WTC11 (cell line): ENCODE measurements at regions not wholly inside any gene's neighbourhood (a gene's known extent, or its start where the extent isn't known, plus 50 kb on each side); places are given as distances from the start of the nearest gene placed in this dataset.

Experiments used
- ATAC-seq: fragments of 200-7000 bp; cut with Tn5 transposase; 2 replicates; pipeline ENCODE4 v1.10.0; 2021; ENCODE audit warnings: mild to moderate bottlenecking, moderate library complexity
- CTCF ChIA-PET: fragments of 300-600 bp; sonication (Branson Sonifier 250); formaldehyde crosslinking; loops from one replicate; lab custom pipeline; 2021; ENCODE audit warnings: antibody characterized with exemption; lab: Charles Lee
- POLR2A ChIA-PET: fragments of 350-600 bp; sonication (Branson Sonifier 250); formaldehyde crosslinking; loops from one replicate; lab custom pipeline; 2021; ENCODE audit warnings: antibody characterized with exemption; lab: Charles Lee
- DNase-seq: peaks from one replicate; pipeline ENCODE4 v3.0.0; 2021; ENCODE audit warnings: low spot score
- H3K27ac Mint-ChIP-seq: 2 replicates; pipeline ENCODE4 v1.8.0; 2021; ENCODE audit warnings: mixed read lengths
- H3K27me3 Mint-ChIP-seq: 2 replicates; pipeline ENCODE4 v1.8.0; 2021; ENCODE audit warnings: low read depth, mild to moderate bottlenecking, moderate library complexity, mixed read lengths
- H3K36me3 Mint-ChIP-seq: 2 replicates; pipeline ENCODE4 v1.8.0; 2021; ENCODE audit warnings: mixed read lengths
- H3K4me1 Mint-ChIP-seq: 2 replicates; pipeline ENCODE4 v1.8.0; 2022; ENCODE audit warnings: mixed read lengths
- H3K4me3 Mint-ChIP-seq: 2 replicates; pipeline ENCODE4 v1.8.0; 2021; ENCODE audit warnings: mild to moderate bottlenecking, moderate library complexity, mixed read lengths
- H3K9me3 Mint-ChIP-seq: 2 replicates; pipeline ENCODE4 v1.8.0; 2021; ENCODE audit warnings: mixed read lengths
- CTCF ChIP-seq: fragments of 200-600 bp; IDR thresholded peaks from 2 replicates; pipeline ENCODE4 v1.8.0; 2022; ENCODE audit warnings: antibody characterized with exemption
- ELF4 ChIP-seq: sonication (generic); formaldehyde crosslinking; IDR thresholded peaks from 2 replicates; pipeline ENCODE4 v1.8.1; 2022; ENCODE audit warnings: low read depth, mild to moderate bottlenecking, moderate library complexity, missing genetic modification reagents
- FOXP1 ChIP-seq: sonication (generic); formaldehyde crosslinking; IDR thresholded peaks from 2 replicates; pipeline ENCODE4 v1.8.0; 2022; ENCODE audit warnings: missing genetic modification reagents, mild to moderate bottlenecking, moderate library complexity, borderline replicate concordance
- IRF2 ChIP-seq: sonication (generic); formaldehyde crosslinking; IDR thresholded peaks from 2 replicates; pipeline ENCODE4 v1.8.0; 2022; ENCODE audit warnings: low read depth, missing genetic modification reagents, borderline replicate concordance
- JUN ChIP-seq: sonication (generic); formaldehyde crosslinking; IDR thresholded peaks from 2 replicates; pipeline ENCODE4 v1.8.0; 2023; ENCODE audit warnings: mild to moderate bottlenecking, missing genetic modification reagents
- NFYB ChIP-seq: sonication (generic); formaldehyde crosslinking; conservative IDR thresholded peaks from 2 replicates; pipeline ENCODE4 v1.8.0; 2022; ENCODE audit warnings: low read depth, missing genetic modification reagents
- NR1H2 ChIP-seq: sonication (generic); formaldehyde crosslinking; IDR thresholded peaks from 2 replicates; pipeline ENCODE4 v1.9.0; 2021; ENCODE audit warnings: mild to moderate bottlenecking, moderate library complexity, missing genetic modification reagents
- NR3C1 ChIP-seq: sonication (generic); formaldehyde crosslinking; conservative IDR thresholded peaks from 2 replicates; pipeline ENCODE4 v1.8.1; 2023; ENCODE audit warnings: low read depth, mild to moderate bottlenecking, missing genetic modification reagents
- PREB ChIP-seq: sonication (generic); formaldehyde crosslinking; IDR thresholded peaks from 2 replicates; pipeline ENCODE4 v1.8.1; 2022; ENCODE audit warnings: mild to moderate bottlenecking, missing genetic modification reagents, moderate library complexity, borderline replicate concordance
- SMAD4 ChIP-seq: sonication (generic); formaldehyde crosslinking; IDR thresholded peaks from 2 replicates; pipeline ENCODE4 v1.8.0; 2022; ENCODE audit warnings: mild to moderate bottlenecking, missing genetic modification reagents
- USF1 ChIP-seq: sonication (generic); formaldehyde crosslinking; IDR thresholded peaks from 2 replicates; pipeline ENCODE4 v1.8.0; 2022; ENCODE audit warnings: mild to moderate bottlenecking, missing genetic modification reagents
- ZNF121 ChIP-seq: sonication (generic); formaldehyde crosslinking; IDR thresholded peaks from 2 replicates; pipeline ENCODE4 v1.8.0; 2023; ENCODE audit warnings: missing genetic modification reagents
- ZNF138 ChIP-seq: sonication (generic); formaldehyde crosslinking; conservative IDR thresholded peaks from 2 replicates; pipeline ENCODE4 v1.8.1; 2022; ENCODE audit warnings: mild to moderate bottlenecking, moderate library complexity, missing genetic modification reagents
- ZNF671 ChIP-seq: fragments of 250-450 bp; sonication (Bioruptor Pico); IDR thresholded peaks from 2 replicates; pipeline ENCODE4 v1.8.0; 2021; ENCODE audit warnings: mild to moderate bottlenecking
- ZSCAN18 ChIP-seq: fragments of 250-450 bp; sonication (Bioruptor Pico); IDR thresholded peaks from 2 replicates; pipeline ENCODE4 v2.1.2; 2022; ENCODE audit warnings: mild to moderate bottlenecking, moderate library complexity
- TF ChIP-seq, protein P1 (sequence below): sonication (generic); formaldehyde crosslinking; conservative IDR thresholded peaks from 2 replicates; pipeline ENCODE4 v1.8.1; 2022; ENCODE audit warnings: mild to moderate bottlenecking, missing genetic modification reagents
- TF ChIP-seq, protein P2 (sequence below): sonication (generic); formaldehyde crosslinking; IDR thresholded peaks from 2 replicates; pipeline ENCODE4 v1.8.0; 2022; ENCODE audit warnings: missing genetic modification reagents
- TF ChIP-seq, protein P3 (sequence below): fragments of 250-450 bp; sonication (Bioruptor Pico); IDR thresholded peaks from 2 replicates; pipeline ENCODE4 v1.8.0; 2021; ENCODE audit warnings: mild to moderate bottlenecking

DNA sequence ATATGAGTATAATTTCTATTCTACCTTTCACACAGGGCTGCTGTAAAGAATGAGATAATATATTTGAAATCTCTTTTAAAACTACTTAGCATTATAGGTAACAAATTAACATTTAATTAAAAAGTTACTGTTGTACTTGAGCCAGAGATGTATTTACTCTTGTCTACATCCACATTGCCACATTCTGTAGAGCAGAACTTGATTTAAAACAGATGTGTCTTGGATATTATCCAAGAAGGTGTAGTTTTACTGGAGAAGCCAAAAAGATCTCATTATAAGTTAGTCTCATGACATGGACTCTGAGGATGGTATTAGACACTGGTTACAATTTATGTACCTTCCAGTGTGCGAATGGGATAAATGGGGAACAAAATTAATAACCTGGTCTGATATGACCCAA, 293.1 kb upstream of the CCNH start:
- POLR2A ChIA-PET = no interaction called here
- TF ChIP-seq SMAD4 (CRISPR knock-in tag) (no peak), NFYB (CRISPR knock-in tag) (no peak), IRF2 (CRISPR knock-in tag) (no peak), ZNF138 (no peak), FOXP1 (CRISPR knock-in tag) (no peak), JUN (CRISPR knock-in tag) (no peak), NR1H2 (CRISPR knock-in tag) (no peak), CTCF (no peak), ELF4 (CRISPR knock-in tag) (no peak), ZNF671 (no peak), NR3C1 (no peak)
- TF ChIP-seq, protein P1, sequence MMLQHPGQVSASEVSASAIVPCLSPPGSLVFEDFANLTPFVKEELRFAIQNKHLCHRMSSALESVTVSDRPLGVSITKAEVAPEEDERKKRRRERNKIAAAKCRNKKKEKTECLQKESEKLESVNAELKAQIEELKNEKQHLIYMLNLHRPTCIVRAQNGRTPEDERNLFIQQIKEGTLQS (CRISPR knock-in tag) = no peak
- TF ChIP-seq, protein P2, sequence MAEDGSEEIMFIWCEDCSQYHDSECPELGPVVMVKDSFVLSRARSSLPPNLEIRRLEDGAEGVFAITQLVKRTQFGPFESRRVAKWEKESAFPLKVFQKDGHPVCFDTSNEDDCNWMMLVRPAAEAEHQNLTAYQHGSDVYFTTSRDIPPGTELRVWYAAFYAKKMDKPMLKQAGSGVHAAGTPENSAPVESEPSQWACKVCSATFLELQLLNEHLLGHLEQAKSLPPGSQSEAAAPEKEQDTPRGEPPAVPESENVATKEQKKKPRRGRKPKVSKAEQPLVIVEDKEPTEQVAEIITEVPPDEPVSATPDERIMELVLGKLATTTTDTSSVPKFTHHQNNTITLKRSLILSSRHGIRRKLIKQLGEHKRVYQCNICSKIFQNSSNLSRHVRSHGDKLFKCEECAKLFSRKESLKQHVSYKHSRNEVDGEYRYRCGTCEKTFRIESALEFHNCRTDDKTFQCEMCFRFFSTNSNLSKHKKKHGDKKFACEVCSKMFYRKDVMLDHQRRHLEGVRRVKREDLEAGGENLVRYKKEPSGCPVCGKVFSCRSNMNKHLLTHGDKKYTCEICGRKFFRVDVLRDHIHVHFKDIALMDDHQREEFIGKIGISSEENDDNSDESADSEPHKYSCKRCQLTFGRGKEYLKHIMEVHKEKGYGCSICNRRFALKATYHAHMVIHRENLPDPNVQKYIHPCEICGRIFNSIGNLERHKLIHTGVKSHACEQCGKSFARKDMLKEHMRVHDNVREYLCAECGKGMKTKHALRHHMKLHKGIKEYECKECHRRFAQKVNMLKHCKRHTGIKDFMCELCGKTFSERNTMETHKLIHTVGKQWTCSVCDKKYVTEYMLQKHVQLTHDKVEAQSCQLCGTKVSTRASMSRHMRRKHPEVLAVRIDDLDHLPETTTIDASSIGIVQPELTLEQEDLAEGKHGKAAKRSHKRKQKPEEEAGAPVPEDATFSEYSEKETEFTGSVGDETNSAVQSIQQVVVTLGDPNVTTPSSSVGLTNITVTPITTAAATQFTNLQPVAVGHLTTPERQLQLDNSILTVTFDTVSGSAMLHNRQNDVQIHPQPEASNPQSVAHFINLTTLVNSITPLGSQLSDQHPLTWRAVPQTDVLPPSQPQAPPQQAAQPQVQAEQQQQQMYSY (CRISPR knock-in tag) = no peak
- TF ChIP-seq, protein P3, sequence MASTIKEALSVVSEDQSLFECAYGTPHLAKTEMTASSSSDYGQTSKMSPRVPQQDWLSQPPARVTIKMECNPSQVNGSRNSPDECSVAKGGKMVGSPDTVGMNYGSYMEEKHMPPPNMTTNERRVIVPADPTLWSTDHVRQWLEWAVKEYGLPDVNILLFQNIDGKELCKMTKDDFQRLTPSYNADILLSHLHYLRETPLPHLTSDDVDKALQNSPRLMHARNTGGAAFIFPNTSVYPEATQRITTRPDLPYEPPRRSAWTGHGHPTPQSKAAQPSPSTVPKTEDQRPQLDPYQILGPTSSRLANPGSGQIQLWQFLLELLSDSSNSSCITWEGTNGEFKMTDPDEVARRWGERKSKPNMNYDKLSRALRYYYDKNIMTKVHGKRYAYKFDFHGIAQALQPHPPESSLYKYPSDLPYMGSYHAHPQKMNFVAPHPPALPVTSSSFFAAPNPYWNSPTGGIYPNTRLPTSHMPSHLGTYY (CRISPR knock-in tag) = no peak
- no peak for ATAC-seq
- CTCF ChIA-PET = no interaction called here
- H3K27me3 Mint-ChIP-seq = no peaks in the 10 kb centered on the region
- no peak overlapping the region for H3K4me3 Mint-ChIP-seq
- no peak overlapping the region for H3K27ac Mint-ChIP-seq
- H3K36me3 Mint-ChIP-seq = no peaks in the 10 kb centered on the region
- peaks cover 8% of the 10 kb centered on the region for H3K9me3 Mint-ChIP-seq
- H3K4me1 Mint-ChIP-seq = peaks cover 4% of the 10 kb centered on the region; the same call in 1 of the 2 replicates
- no peak for DNase-seq

DNA sequence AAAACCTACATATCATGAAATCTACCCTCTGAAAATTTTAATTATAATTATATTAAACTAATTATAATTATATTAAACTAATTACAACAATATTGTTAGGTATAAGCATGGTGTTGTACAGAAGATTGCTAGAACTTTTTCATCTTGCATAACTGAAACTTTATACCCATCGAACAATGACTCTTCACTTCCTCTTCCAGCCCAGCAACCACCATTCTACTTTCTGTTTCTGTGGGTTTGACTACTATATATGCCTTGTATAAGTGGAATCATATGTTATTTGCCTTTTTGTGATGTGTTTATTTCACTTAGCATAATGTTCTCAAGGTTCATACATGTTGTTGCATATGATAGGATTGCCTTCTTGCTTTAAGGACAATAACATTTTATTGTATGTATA, 274.2 kb upstream of the CCNH start:
- TF ChIP-seq USF1 (CRISPR knock-in tag) (no peak), PREB (no peak), CTCF (no peak), NR1H2 (CRISPR knock-in tag) (no peak), ZSCAN18 (CRISPR knock-in tag) (no peak), ZNF121 (CRISPR knock-in tag) (no peak), NR3C1 (no peak)
- H3K9me3 Mint-ChIP-seq = peaks cover 36% of the 10 kb centered on the region
- H3K36me3 Mint-ChIP-seq = peaks cover 3% of the 10 kb centered on the region; the same call in 1 of the 2 replicates
- H3K4me1 Mint-ChIP-seq = peaks cover 4% of the 10 kb centered on the region
- H3K27ac Mint-ChIP-seq = no peak overlapping the region
- ChIA-PET POLR2A (no interaction called here), CTCF (no interaction called here)
- DNase-seq (no peak), ATAC-seq (no peak)
- H3K27me3 Mint-ChIP-seq = no peaks in the 10 kb centered on the region
- H3K4me3 Mint-ChIP-seq = no peak overlapping the region
